GM12891 (cell line): ENCODE measurements at regions not wholly inside any gene's neighbourhood (a gene's known extent, or its start where the extent isn't known, plus 50 kb on each side); places are given as distances from the start of the nearest gene placed in this dataset.
"Not testable (repeated sequence)": the region's sequence is repeated elsewhere in the genome, so short reads cannot be mapped to it uniquely, and the experiment has no call there.

ENCODE experiments used
- POLR2A ChIP-seq: IDR thresholded peaks from 2 replicates; pipeline ENCODE4 v1.6.1; 2011; ENCODE audit warnings: low read depth, low read length, control low read depth
- POLR2AphosphoS5 ChIP-seq: IDR thresholded peaks from 2 replicates; pipeline ENCODE4 v1.6.1; 2011; ENCODE audit warnings: low read depth, low read length, control low read depth
- POU2F2 ChIP-seq: IDR thresholded peaks from 2 replicates; pipeline ENCODE4 v1.6.1; 2011; ENCODE audit warnings: low read depth, mild to moderate bottlenecking, control low read depth, low read length, moderate library complexity
- SPI1 ChIP-seq: IDR thresholded peaks from 2 replicates; pipeline ENCODE4 v1.6.1; 2011; ENCODE audit warnings: low read depth, low read length, control low read depth
- TAF1 ChIP-seq: IDR thresholded peaks from 2 replicates; pipeline ENCODE4 v1.6.1; 2011; ENCODE audit warnings: low read depth, low read length, control low read depth

GRCh38 chr13:30054546-30054945, 204.1 kb upstream of the UBL3 start:
- TF ChIP-seq POU2F2, POLR2A, POLR2AphosphoS5, SPI1, TAF1: not testable (repeated sequence)
